WTC11 (cell line): ENCODE measurements at regions not wholly inside any gene's neighbourhood (a gene's known extent, or its start where the extent isn't known, plus 50 kb on each side); places are given as distances from the start of the nearest gene placed in this dataset.

Experiments
- CDX4 ChIP-seq: fragments of 250-450 bp; sonication (Bioruptor Pico); IDR thresholded peaks from 2 replicates; pipeline ENCODE4 v1.9.0; 2021; ENCODE audit warnings: moderate library complexity, mild to moderate bottlenecking, inconsistent platforms, borderline replicate concordance
- CREB1 ChIP-seq: sonication (generic); formaldehyde crosslinking; IDR thresholded peaks from 2 replicates; pipeline ENCODE4 v1.8.0; 2023; ENCODE audit warnings: mild to moderate bottlenecking, missing genetic modification reagents
- ZNF671 ChIP-seq: fragments of 250-450 bp; sonication (Bioruptor Pico); IDR thresholded peaks from 2 replicates; pipeline ENCODE4 v1.8.0; 2021; ENCODE audit warnings: mild to moderate bottlenecking
- TF ChIP-seq, protein P1 (sequence below): fragments of 200-600 bp; IDR thresholded peaks from 2 replicates; pipeline ENCODE4 v1.8.0; 2022; ENCODE audit warnings: antibody characterized with exemption

GRCh38 chr10:130418731-130419130, 282.5 kb downstream of the GLRX3 start:
- TF ChIP-seq, protein P1, sequence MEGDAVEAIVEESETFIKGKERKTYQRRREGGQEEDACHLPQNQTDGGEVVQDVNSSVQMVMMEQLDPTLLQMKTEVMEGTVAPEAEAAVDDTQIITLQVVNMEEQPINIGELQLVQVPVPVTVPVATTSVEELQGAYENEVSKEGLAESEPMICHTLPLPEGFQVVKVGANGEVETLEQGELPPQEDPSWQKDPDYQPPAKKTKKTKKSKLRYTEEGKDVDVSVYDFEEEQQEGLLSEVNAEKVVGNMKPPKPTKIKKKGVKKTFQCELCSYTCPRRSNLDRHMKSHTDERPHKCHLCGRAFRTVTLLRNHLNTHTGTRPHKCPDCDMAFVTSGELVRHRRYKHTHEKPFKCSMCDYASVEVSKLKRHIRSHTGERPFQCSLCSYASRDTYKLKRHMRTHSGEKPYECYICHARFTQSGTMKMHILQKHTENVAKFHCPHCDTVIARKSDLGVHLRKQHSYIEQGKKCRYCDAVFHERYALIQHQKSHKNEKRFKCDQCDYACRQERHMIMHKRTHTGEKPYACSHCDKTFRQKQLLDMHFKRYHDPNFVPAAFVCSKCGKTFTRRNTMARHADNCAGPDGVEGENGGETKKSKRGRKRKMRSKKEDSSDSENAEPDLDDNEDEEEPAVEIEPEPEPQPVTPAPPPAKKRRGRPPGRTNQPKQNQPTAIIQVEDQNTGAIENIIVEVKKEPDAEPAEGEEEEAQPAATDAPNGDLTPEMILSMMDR = no peak
- TF ChIP-seq ZNF671 (no peak), CREB1 (CRISPR knock-in tag) (no peak), CDX4 (CRISPR knock-in tag) (no peak)
